ENCODE measurements at regions not wholly inside any gene's neighbourhood (a gene's known extent, or its start where the extent isn't known, plus 50 kb on each side); places are given as distances from the start of the nearest gene placed in this dataset.

GRCh38 chr2:16282511-16282910, 342.2 kb downstream of the MYCN start:
- TF ChIP-seq, protein P1, sequence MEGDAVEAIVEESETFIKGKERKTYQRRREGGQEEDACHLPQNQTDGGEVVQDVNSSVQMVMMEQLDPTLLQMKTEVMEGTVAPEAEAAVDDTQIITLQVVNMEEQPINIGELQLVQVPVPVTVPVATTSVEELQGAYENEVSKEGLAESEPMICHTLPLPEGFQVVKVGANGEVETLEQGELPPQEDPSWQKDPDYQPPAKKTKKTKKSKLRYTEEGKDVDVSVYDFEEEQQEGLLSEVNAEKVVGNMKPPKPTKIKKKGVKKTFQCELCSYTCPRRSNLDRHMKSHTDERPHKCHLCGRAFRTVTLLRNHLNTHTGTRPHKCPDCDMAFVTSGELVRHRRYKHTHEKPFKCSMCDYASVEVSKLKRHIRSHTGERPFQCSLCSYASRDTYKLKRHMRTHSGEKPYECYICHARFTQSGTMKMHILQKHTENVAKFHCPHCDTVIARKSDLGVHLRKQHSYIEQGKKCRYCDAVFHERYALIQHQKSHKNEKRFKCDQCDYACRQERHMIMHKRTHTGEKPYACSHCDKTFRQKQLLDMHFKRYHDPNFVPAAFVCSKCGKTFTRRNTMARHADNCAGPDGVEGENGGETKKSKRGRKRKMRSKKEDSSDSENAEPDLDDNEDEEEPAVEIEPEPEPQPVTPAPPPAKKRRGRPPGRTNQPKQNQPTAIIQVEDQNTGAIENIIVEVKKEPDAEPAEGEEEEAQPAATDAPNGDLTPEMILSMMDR (conservative IDR thresholded peaks at IDR 0.05): no peak
- no peaks in the 10 kb centered on the region for H3K27me3 ChIP-seq (ENCODE audit: insufficient read depth, low read length)
- no peak overlapping the region for H2AFZ ChIP-seq (ENCODE audit: low read length)
- no peak overlapping the region for H2BK15ac ChIP-seq (ENCODE audit: low read depth, low read length)
- WGBS (ENCODE audit: extremely low coverage, insufficient read length, low lambda C conversion rate): no CpG with 5 or more reads among the region's 2 CpGs
- no peak overlapping the region for H2AK5ac ChIP-seq (ENCODE audit: insufficient read length, low read length)
- no peak overlapping the region for H3K56ac ChIP-seq (ENCODE audit: insufficient read length, low read depth, low read length)
- H2BK120ac ChIP-seq (ENCODE audit: low read depth, low read length, poor library complexity, severe bottlenecking): no peak overlapping the region
- H2BK12ac ChIP-seq (ENCODE audit: insufficient read length, low read depth, low read length): no peak overlapping the region
- no peak overlapping the region for H3K4ac ChIP-seq (ENCODE audit: low read depth, low read length)
- no peak overlapping the region for H2BK20ac ChIP-seq (ENCODE audit: low read depth, low read length, poor library complexity, severe bottlenecking)
- H4K20me1 ChIP-seq (ENCODE audit: control insufficient read depth, insufficient read depth, insufficient read length): no peaks in the 10 kb centered on the region
- Mint-ChIP-seq H3K9me3 (no peaks in the 10 kb centered on the region; a peak in 1 of 5 replicates), H3K4me1 (peaks cover 7 to 11% of the 10 kb centered on the region in 2 experiments), H3K4me3 (no peak overlapping the region), H3K36me3 (ENCODE audit: insufficient read depth in 1 of 3, low read depth in 3 of 3) (no peaks in the 10 kb centered on the region; a peak in 1 of 7 replicates), H3K27me3 (ENCODE audit: low read depth) (no peaks in the 10 kb centered on the region; the same call in 1 of the 2 replicates), H3K27ac (no peak overlapping the region)
- H2BK5ac ChIP-seq (ENCODE audit: insufficient read length, low read length): no peak overlapping the region
- H3K9me3 ChIP-seq (ENCODE audit: control insufficient read depth, low read depth, low read length): no peaks in the 10 kb centered on the region
- no peaks in the 10 kb centered on the region for H3K23me2 ChIP-seq (ENCODE audit: insufficient read length, low read depth, low read length, poor library complexity, severe bottlenecking)
- H4K91ac ChIP-seq (ENCODE audit: insufficient read length, low read depth, low read length): no peak overlapping the region
- H3K79me2 ChIP-seq (ENCODE audit: insufficient read depth, low read length): no peaks in the 10 kb centered on the region
- no peak overlapping the region for H3T11ph ChIP-seq (ENCODE audit: low read length)
- no peak overlapping the region for H4K5ac ChIP-seq (ENCODE audit: insufficient read length, low read depth, low read length)
- no peak overlapping the region for H3K27ac ChIP-seq (ENCODE audit: insufficient read length, low read depth, low read length)
- H3K4me1 ChIP-seq (ENCODE audit: insufficient read depth, low read length): no peaks in the 10 kb centered on the region; the same call in 1 of the 2 replicates
- H3K79me1 ChIP-seq (ENCODE audit: insufficient read depth, low read depth, low read length, poor library complexity, severe bottlenecking): no peaks in the 10 kb centered on the region
- H3K14ac ChIP-seq (ENCODE audit: insufficient read depth, low read length): no peak overlapping the region
- no peak overlapping the region for H4K8ac ChIP-seq (replicated peaks; ENCODE audit: insufficient read length, low read depth, low read length)
- no peak overlapping the region for H3K9ac ChIP-seq (ENCODE audit: extremely low read depth, insufficient read length, low read length)
- no peak overlapping the region for H3K4me2 ChIP-seq (ENCODE audit: insufficient read depth, insufficient read length, low read length)
- DNase-seq: no peak
- no peak overlapping the region for H3K18ac ChIP-seq (ENCODE audit: insufficient read length, low read depth, low read length)
- H3K23ac ChIP-seq (ENCODE audit: insufficient read length, low read depth, low read length): no peak overlapping the region

Data from H9 (cell line).